Stimulated activated CD4-positive, alpha-beta T cell treated with anti-CD3 and anti-CD28 coated beads, Interleukin-1b, Interleukin-23, amount 100 ng/mL, for 24 hours (primary cell): ENCODE measurements at regions not wholly inside any gene's neighbourhood (a gene's known extent, or its start where the extent isn't known, plus 50 kb on each side); places are given as distances from the start of the nearest gene placed in this dataset.
"Not testable (repeated sequence)": the region's sequence is repeated elsewhere in the genome, so short reads cannot be mapped to it uniquely, and the experiment has no call there.

ENCODE experiments used
- DNase-seq, 4 experiments: peaks; one replicate each; pipeline ENCODE4 v3.0.0-alpha.2; 2020; ENCODE audit warnings: low read depth in 4 of 4, low spot score in 1 of 4

DNA sequence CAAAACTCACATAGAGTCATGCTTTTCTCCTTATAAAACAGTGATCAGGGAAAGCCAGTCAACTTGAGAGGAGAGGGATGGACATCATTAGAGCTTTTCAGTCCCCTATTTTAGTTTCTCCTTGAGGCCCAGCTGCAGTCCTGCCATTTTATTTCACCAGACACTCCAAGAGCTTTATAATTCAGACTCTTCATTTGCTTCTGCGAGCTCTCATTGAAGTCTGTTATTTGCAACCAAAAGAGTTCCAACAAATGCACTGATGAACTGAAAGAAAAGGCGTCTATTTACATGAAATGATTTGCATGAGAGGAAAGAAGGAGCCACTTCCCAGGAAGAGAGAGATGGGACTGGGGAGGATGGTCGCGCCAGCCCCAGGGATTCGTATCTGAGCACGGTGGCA is 86.8 kb downstream of the NDUFA12 start:
- DNase-seq, result no peak

DNA sequence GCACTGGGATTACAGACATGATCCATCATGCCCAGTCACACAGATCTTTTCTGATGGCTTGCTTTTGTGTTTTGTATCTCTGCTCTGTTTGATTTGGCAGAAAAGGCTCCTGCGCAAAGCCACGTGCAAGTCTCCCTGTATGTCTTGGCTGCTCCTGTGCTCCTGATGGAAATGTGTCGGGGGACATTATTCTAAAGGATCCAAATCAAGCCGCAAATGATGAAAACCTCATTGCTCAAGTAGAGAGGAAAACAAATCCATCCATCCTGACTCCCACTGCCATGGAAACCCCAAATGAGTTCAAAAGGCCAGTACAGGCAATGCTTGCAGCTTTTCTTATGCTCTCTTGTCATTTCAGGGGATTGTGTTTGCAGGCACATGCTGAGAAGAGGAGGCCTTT is 93.8 kb downstream of the NDUFA12 start:
- DNase-seq, result no peak

DNA sequence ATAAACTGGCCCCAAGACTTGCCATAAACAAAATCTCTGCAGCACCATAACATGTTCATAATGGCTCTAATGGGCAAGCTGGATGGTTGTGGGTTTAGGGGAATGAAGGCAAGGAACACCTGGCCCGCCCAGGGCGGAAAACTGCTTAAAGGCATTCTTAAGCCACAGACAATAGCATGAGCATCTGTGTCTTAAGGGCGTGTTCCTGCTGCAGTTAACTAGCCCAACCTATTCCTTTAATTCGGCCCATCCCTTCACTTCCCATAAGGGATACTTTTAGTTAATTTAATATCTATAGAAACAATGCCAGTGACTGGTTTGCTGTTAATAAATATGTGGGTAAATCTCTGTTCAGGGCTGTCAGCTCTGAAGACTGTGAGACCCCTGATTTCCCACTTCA is 97.7 kb downstream of the NDUFA12 start:
- not testable (repeated sequence) for DNase-seq

DNA sequence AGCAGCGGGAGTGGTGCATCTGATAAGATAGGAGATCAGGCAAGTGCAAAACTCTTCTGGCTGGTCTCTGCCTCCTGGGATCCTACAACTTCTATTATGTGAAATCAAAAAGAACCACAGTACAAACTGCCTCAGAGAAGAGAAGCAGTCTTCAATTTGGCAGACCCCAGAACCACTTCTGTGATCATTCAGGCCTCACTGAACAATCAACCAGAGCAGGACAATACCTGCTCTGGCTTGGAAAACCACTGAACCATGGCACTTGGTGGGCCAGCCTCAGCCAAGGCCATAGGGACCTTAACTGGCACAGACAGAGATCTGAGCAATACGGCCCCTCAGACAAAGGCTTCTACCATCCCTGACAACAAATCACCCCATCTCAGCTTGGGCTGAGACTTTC is 103.0 kb downstream of the NDUFA12 start:
- no peak for DNase-seq

DNA sequence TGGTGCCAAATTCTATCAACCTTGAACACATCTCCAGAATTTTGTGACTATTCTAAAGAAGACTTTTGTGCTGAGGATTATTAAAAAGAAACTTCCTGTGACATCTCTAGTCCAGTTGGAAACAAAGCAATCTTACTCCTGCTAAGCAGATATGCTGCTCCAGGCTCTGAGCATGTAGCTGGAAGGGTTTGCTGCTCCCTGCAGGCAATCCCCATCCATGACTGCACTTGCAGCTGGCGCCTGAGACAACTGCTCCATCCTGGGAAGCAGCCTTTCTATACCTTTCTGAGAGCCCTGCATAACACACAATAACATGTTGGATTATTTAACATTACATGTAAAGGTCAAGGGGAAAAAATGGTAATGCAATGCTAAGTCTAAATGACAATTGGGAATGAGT is 105.1 kb downstream of the NDUFA12 start:
- no peak for DNase-seq

DNA sequence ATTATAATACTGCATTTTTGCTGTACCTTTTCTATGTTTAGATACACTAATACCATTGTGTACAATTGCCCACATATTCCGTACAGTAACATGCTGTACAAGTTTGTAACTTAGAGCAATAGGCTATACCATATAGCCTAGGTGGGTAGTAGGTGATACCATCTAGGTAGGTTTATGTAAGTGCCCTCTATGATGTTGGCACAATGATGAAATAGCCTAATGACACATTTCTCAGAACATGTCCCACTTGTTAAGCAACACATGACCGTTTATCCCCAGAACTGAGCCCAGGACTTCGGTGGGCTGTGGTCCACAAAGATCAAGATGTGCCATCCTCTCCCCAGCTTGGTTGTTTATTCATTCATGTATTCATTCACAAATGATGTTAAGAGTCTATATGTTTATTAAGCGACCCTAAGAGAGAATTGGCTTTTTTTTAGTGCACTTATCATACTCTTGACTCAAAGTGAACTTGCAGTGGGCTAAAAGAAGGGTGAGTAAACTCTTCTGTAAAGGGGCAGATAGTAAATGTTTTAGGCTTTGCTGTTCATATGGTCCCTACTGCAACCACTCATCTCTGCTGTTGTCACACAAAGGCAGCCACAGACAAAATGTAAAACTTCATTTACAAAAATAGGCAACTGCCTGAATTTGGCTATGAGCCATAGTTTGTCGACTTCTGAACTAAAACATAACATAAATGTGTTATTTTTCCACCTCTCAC is 110.8 kb downstream of the NDUFA12 start:
- DNase-seq, result no peak

DNA sequence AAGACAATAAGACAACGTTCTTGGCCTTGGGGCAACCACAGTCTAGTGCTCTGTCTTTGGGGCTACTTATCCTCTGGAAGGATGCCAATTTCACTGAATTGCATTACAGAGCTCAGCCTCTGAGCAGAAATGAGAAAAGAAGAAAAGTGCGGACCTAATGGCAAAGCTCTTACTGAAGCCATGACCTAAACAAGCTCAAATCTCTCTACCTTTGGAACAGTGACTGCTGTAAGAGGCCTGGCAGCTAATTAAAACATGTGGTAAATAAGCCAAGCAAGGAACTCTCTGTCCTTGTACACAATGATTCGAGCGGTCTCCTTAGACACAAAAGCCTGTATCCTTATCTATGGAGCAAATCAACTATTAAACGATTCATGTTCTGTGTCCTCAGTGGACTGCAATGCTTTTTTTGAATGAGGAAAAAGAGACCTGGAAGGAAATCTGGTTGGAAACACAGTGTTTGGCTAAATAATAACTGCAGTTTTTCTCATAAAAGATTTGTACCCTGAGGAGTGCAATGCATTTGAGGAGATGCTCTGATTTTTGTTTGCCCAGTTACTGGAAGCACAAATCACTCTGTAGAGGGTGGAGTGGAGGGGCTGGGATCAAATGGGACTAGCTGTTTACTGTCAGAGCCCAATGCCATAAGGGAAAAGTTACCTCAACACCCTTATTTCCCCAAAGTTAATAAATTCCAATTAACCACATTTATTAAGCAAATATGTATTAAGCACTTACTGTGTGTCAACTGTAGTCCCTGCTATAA is 113.9 kb downstream of the NDUFA12 start:
- DNase-seq, result no peak

DNA sequence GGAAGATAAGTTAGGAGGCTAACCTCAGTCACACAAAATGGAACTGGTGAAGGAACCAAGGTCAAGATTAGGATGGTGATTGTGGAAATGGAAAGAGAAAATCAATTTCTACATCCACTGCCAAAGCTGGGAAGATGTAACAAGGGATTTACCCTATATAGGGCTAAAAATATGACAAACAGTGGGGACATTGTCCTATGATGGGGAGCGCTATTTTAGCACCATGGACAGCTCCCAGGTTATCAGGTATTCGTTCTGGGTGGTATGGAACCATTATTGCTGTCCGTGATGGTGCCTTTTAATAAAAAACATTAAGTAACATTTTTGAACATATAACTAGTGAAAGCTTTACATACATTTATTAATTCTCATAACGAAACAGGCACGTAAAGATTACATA is 124.0 kb downstream of the NDUFA12 start:
- DNase-seq, result no peak

DNA sequence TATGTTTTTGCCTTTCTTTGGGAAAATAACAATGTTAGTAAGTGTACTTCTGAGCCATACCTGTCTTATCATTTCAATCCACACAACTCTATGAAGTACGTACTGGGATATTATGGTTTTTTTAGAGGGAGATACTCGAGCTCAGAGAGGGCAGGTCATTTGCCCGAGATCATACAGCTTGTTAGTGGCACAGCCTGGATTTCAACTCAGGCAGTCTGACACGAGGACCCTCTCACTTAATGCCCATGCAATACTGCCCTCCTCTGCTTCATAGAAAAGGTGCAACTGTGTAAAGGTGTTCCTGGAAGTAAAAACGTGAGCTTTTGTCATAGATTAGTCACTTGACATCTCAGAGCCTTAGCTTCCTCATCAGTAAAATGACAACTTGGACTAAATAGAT is 128.0 kb downstream of the NDUFA12 start:
- DNase-seq, result no peak

DNA sequence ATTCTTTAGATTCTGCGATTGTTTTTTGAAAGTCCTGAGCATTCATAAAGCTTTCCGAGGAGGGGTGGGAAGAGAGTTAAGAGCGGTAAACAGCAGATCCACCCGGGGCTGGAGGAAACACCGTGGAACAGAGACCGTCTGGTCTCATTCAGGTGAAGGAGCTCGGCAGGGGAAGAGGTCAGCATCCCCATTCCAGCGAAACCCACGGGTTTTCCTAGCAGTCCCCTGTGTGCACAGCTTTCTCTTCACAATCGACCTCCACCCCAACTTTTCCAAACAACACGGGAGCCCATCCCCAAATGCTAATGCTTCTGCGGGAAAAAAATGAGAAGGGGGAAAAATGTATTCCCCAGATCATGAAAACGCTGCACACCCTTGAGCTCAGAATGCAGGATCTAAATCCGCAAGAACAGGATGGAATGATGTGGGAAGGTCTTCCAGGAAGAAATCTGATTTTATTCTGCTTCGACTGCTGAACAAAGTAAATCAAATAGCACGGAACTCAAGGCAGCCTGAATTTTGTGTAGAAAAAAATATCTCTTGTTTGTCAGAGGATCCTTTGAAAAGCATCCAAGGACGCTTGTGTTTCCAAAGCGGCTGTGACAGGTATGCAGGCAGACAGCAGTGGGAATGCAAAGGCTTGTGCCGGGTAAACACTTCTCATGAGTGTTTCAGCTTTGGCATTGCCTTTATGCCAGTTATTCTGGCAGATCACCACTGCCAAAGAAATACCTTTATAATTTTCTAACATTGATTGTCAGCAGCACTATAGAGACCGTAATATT is 128.8 kb downstream of the NDUFA12 start:
- no peak for DNase-seq

DNA sequence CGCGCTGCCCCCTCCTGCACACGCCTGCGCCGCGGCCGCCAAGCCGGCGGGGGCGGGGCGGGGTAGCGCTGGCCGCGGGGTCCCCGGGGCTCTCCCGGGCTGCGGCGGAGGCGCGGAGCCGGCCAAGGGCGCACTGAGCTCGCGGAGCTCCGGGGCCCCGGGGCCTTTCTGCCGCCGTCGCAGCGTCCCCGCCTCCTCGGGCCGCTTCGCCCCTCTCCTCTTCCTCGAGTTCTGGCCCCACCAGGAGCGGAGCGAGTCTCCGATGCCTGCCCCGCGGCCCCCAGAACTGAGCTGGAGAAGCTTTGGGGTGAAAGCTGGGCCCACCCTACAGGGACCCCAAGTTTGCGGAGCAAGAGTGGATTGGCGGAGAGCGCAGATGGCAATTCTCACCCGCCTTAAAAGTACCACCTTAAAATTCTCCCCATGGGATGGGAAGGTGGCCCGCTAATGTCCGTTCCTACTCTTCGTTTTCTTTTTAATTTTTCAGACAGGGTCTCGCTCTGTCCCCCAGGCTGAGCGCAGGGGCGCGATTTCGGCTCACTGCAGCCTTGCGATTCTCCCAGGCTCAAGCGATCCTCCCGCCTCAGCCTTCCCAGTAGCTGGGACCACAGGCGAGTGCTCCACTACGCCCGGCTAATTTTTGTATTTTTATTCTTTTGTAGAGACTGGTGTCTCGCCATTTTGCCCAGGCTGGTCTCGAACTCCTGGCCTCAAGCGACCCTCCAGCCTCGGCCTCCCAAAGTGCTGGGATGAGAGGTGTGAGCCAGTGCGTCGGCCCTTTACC is 129.6 kb downstream of the NDUFA12 start:
- no peak for DNase-seq

DNA sequence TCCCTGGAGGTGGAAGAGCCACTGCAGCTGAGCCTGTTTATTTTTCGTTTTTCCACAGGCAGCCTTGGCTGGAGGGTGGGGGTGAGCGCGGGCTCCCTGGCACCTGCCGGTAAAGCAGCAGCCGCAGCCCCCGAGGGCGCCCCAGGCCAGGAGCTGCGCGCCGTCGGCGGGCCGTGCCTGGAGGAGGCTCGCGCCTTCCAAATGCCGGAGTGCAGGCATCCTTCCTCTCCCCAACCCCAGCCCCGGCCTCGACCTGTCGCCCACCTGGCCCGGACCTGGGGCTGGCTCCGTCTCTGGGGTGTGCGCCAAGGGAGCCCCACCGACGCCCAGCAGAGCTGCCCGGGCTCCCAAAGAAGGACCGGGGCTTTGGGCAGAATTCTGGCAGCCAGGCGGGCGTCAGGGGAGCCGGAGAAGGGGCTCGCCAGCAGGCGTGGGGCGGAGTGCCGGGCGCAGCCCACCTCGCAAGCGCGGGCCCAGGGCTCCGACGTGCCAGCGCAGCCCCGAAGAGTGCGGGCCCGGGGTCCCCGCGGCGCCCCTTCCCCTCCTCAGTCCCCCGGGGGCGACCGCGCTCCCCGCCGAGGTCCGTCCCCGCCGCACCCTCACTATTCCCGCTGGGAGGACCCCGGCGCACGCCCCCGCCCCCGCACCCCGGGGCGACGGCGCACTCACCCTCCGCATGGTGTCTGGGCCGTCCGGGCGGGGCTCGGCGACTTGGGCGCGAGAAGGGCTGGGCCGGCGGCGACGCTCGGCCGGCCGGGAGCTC is 130.3 kb downstream of the NDUFA12 start:
- DNase-seq, result no peak

DNA sequence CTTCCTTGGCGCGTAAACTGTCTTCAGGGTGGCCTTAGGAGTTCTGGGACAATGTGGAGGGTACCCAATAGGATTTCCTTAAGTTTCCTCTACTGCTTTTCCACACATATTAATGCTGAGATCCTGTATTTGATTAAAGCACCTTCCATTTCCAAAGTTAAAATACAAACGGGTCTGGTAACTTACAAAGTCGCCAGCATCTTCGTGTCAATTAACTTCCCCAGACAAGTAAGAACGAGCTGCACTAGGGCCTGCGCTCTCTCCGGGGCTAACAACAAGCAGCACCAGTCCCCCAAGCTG is 130.9 kb downstream of the NDUFA12 start:
- DNase-seq, result no peak

DNA sequence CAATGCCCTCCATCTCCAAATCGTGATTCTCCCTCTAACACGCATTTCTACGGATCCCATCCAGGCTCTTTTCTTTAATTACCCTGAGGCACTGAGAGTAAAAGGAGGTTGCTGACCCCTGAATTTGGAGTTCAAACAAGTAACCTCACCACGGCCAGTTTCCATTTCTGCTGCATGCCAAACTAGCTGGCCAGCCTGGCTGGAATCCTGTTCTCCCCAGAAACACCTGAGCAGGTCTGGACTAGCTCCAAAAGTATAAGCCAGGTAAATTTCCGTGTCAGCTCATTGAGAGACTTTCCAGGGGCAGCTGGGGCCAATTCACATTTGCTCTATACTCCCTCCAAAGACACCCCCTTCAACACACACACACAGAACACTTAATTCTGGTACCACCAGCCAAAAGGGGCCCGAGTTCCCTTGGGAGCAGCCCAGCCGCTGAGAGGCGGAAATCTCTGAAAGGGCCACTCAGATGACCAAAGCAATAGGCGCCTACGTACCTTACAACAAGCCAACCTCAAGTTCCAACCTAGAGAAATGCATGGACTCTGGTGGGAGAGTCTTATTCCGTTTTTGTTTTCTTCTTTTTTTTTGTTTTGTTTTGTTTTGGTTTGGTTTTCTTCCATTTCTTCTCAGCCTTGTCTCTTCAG is 131.4 kb downstream of the NDUFA12 start:
- no peak for DNase-seq

DNA sequence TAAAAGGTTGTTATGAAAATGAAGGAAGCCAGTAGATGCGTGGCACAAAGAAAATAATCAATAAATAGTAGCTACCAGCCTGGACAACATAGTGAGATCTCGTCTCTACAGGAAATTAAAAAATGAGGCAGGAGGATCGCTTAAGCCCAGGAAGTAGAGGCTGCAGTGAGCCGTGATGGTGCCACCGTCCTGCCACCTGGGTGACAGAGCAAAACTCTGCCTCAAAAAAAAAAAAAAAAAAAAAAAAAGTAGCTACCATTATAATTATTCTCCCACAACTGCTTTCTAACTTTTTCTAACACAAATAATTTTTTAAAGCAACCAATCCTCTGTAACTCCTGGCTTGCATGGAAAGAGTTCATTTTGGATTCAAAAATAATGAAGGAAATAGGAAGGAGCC is 133.0 kb downstream of the NDUFA12 start:
- no peak for DNase-seq

DNA sequence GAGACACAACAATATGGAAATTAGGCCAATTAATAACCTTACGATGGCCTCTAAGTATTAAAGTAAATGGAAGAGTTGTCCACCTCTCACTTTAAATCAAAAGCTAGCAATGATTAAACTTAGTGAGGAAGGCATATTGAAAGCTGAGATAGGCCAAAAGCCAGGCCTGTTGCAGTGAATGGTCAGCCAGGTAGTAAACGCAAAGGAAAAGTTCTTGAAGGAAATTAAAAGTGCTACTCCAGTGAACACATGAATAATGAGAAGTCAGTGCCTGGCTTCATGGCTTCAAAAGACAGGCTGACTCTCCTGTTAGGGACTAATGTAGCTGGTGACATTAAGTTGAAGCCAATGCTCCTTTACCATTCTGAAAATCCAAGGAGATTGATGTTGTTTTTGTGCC is 135.3 kb downstream of the NDUFA12 start:
- DNase-seq, result no peak

DNA sequence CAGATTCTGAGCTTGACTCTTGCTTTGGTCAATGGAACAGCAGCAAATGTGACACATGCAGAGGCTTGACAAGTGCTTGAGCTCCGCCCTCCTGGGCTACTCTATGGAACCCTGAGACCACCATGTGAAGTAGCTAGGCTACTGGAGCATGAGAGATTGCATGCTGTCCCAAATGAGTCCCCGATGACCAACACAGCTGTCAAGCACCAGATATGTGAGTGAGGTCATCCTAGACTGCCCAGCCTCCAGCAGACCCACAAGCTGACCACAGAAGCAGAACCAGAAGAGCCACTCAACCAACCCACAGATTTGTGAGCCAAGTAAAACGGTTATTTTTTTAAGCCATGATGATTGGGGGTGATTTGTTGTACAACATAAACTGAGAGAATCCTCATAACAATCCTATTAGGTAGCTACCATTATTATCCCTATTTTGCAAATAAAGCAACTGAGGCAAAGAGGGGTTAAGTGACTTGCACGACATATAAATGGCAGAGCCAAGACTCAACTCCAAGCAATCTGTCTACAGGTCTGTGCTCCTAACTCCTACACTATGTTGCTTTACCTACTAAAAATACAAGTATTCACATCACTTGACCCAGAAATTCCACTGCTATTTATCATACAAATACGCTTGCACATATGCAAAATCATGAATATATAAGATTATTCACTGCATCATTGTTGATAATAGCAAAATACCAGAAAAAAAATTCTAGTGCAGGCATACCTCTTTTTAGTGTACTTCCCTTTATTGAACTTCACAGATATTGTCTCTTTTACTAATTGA is 136.2 kb downstream of the NDUFA12 start:
- no peak for DNase-seq

DNA sequence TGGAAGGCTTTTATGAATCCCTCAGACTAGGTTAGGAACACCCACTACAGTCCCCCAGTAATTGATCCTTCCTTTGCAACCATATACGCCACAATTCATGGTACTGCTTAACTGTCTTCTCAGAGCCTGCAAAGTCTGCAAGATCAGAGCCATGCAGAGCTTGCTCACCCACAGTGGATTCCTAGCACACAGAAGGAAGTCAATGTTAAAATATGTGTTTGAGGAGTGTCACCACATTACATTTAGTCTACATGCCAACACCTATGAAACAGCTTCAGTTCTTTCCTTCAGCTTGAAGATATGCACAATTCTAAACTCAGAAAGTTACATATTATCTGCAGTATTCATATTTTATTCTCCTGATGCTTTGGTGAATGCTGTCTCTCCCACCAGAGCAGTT is 138.5 kb downstream of the NDUFA12 start:
- no peak for DNase-seq

DNA sequence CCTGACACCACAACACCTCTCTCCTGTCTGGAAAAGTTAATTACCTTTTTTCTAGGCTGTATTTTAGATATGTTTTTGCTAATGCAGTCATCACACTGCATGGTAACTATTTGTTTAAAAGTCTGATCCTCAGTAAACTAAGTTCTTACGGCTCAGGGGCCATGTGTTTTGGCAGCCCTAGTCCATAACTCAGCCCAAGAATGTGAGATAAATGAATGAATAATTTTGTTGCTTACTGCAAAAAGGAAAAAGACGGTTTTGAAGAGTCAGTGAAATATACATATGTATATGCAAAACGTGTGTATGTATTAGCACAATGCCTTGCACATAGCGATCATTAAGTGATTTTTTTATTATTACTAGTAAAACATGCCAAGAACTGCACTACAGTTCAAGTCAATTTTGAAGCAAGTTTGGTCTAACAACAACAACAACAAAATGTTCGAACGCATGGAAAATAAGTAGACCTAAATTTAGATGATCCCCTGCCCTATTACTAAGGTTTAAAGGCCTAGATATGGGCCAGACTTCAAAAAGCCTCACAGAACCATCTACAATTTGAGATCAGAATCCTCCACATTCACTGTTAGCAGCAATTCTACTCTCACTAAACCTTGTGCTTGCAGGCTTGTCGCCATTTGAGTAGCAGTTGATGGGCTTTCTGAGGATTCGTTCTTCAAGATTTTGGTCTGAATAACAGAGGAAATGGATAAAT is 140.0 kb downstream of the NDUFA12 start:
- no peak for DNase-seq
